ENCODE measurements at regions not wholly inside any gene's neighbourhood (a gene's known extent, or its start where the extent isn't known, plus 50 kb on each side); places are given as distances from the start of the nearest gene placed in this dataset.

GRCh38 chr22:48432781-48433518 lies 1394.7 kb downstream of the BRD1 start:
- H3K36me3 ChIP-seq (ENCODE audit: insufficient read depth) = no peaks in the 10 kb centered on the region
- no peaks in the 10 kb centered on the region for H3K4me1 ChIP-seq (ENCODE audit: insufficient read depth)
- no peak overlapping the region for H3K4me2 ChIP-seq
- Mint-ChIP-seq H3K9me3 (peaks cover 3% of the 10 kb centered on the region; the same call in 2 of the 3 replicates), H3K4me3 (no peak overlapping the region), H3K27me3 (ENCODE audit: insufficient read depth, low read depth, poor library complexity) (peaks cover 3% of the 10 kb centered on the region), H3K27ac (no peak overlapping the region), H3K4me1 (peaks cover 10% of the 10 kb centered on the region), H3K36me3 (ENCODE audit: low read depth) (no peaks in the 10 kb centered on the region)
- no peak for ATAC-seq
- H3F3A ChIP-seq (replicated peaks; ENCODE audit: low read depth) = no peaks in the 10 kb centered on the region
- TF ChIP-seq ZNF331 (CRISPR knock-in tag; IDR thresholded peaks at IDR 0.05; ENCODE audit: low read depth) (no peak), REST (IDR thresholded peaks at IDR 0.05; ENCODE audit: unreplicated experiment) (no peak), ETS1 (IDR thresholded peaks at IDR 0.05) (no peak), CREB1 (CRISPR knock-in tag; IDR thresholded peaks at IDR 0.05; ENCODE audit: low read depth) (no peak), EZH2phosphoT487 (IDR thresholded peaks at IDR 0.05; ENCODE audit: unreplicated experiment) (no peak), CTCF (conservative IDR thresholded peaks at IDR 0.05; ENCODE audit: low read depth in 2 of 2) (no peak), ZNF462 (CRISPR knock-in tag; IDR thresholded peaks at IDR 0.05) (no peak)
- H3K79me2 ChIP-seq (replicated peaks; ENCODE audit: insufficient read depth) = no peaks in the 10 kb centered on the region
- no peak overlapping the region for H3K4me3 ChIP-seq
- no peak overlapping the region for H3K27ac ChIP-seq (ENCODE audit: low read depth)
- H2AFZ ChIP-seq = no peak overlapping the region
- no peaks in the 10 kb centered on the region for H3K9me2 ChIP-seq (ENCODE audit: insufficient read depth)
- no peaks in the 10 kb centered on the region for H3K27me3 ChIP-seq (ENCODE audit: insufficient read depth)
- DNase-seq (ENCODE audit: low spot score) = no peak
- no peaks in the 10 kb centered on the region for H4K20me1 ChIP-seq (replicated peaks; ENCODE audit: insufficient read depth)

Data from GM23338 (cell line).